ENCODE measurements at regions not wholly inside any gene's neighbourhood (a gene's known extent, or its start where the extent isn't known, plus 50 kb on each side); places are given as distances from the start of the nearest gene placed in this dataset.
"Not testable (repeated sequence)": the region's sequence is repeated elsewhere in the genome, so short reads cannot be mapped to it uniquely, and the experiment has no call there.

- intact Hi-C loops (cut with DNase I) = no loop called here
- DNase-seq = no peak
These were observed 753.7 kb upstream of the AMOT start for GRCh38 chrX:113594123-113594841.

GRCh38 chrX:113586281-113586898, 745.8 kb upstream of the AMOT start:
- intact Hi-C loops (cut with DNase I) = no loop called here
- no peak for DNase-seq

- DNase-seq = no peak
- intact Hi-C loops (cut with DNase I) = no loop called here
These were observed 739.9 kb upstream of the AMOT start for GRCh38 chrX:113580486-113580885.

- DNase-seq = no peak
- intact Hi-C loops (cut with DNase I) = no loop called here
These were observed 717.9 kb upstream of the AMOT start for GRCh38 chrX:113558576-113558975.

GRCh38 chrX:113551919-113552318, 711.3 kb upstream of the AMOT start:
- no peak for DNase-seq
- intact Hi-C loops (cut with DNase I) = no loop called here

GRCh38 chrX:113548308-113549015, 707.8 kb upstream of the AMOT start:
- DNase-seq = no peak
- intact Hi-C loops (cut with DNase I) = no loop called here

- intact Hi-C loops (cut with DNase I) = no loop called here
- no peak for DNase-seq
These were observed 704.4 kb upstream of the AMOT start for GRCh38 chrX:113545040-113545439.

- intact Hi-C loops (cut with DNase I) = no loop called here
- DNase-seq = no peak
These were observed 699.1 kb upstream of the AMOT start for GRCh38 chrX:113539599-113540356.

- DNase-seq = no peak
- intact Hi-C loops (cut with DNase I) = no loop called here
These were observed 688.9 kb upstream of the AMOT start for GRCh38 chrX:113529426-113530013.

- intact Hi-C loops (cut with DNase I) = no loop called here
- DNase-seq = no peak
These were observed 682.2 kb upstream of the AMOT start for GRCh38 chrX:113522814-113523213.

- no peak for DNase-seq
- intact Hi-C loops (cut with DNase I) = no loop called here
These were observed 674.3 kb upstream of the AMOT start for GRCh38 chrX:113514906-113515305.

GRCh38 chrX:113512700-113513395, 672.2 kb upstream of the AMOT start:
- intact Hi-C loops (cut with DNase I) = no loop called here

GRCh38 chrX:113510586-113510985, 670.0 kb upstream of the AMOT start:
- intact Hi-C loops (cut with DNase I) = no loop called here

More at GRCh38 chrX:113512700-113513395, 672.2 kb upstream of the AMOT start:
- no peak for DNase-seq

GRCh38 chrX:113492895-113493294, 652.3 kb upstream of the AMOT start:
- intact Hi-C loops (cut with DNase I) = no loop called here

More at GRCh38 chrX:113510586-113510985, 670.0 kb upstream of the AMOT start:
- DNase-seq = no peak

GRCh38 chrX:113473418-113473817, 632.8 kb upstream of the AMOT start:
- intact Hi-C loops (cut with DNase I) = no loop called here
- DNase-seq = no peak

More at GRCh38 chrX:113492895-113493294, 652.3 kb upstream of the AMOT start:
- no peak for DNase-seq

- intact Hi-C loops (cut with DNase I); DNase-seq: not testable (repeated sequence)
These were observed 632.4 kb upstream of the AMOT start for GRCh38 chrX:113473015-113473414.

GRCh38 chrX:113470166-113470565, 629.5 kb upstream of the AMOT start:
- intact Hi-C loops (cut with DNase I) = no loop called here
- no peak for DNase-seq

GRCh38 chrX:113457719-113458118, 617.1 kb upstream of the AMOT start:
- DNase-seq = no peak
- intact Hi-C loops (cut with DNase I) = no loop called here

GRCh38 chrX:113455582-113455981, 615.0 kb upstream of the AMOT start:
- no peak for DNase-seq
- intact Hi-C loops (cut with DNase I) = no loop called here

Measured in head of caudate nucleus (tissue), 42 donors.